Heart right ventricle (tissue), 16 donors: ENCODE measurements at regions not wholly inside any gene's neighbourhood (a gene's known extent, or its start where the extent isn't known, plus 50 kb on each side); places are given as distances from the start of the nearest gene placed in this dataset.

Experiments
- ATAC-seq, 8 donors: fragments of 200-7000 bp; cut with Tn5 transposase; one replicate each; pipeline ENCODE4 v1.9.1; 2020; ENCODE audit warnings: mild to moderate bottlenecking in 8 of 8, moderate library complexity in 8 of 8, moderate number of reproducible peaks in 1 of 8
- DNase-seq, 2 donors: peaks; one replicate each; pipeline ENCODE4 v3.0.0-alpha.2; 2020
- H3K27ac ChIP-seq, 10 donors: fragments of 200-600 bp; sonication (generic) in 2 of 10; one replicate each; pipeline versions ENCODE4 v1.5.0 to v1.8.0; 2020 to 2022; ENCODE audit warnings: mild to moderate bottlenecking in 3 of 10
- H3K27me3 ChIP-seq, 7 donors: fragments of 200-600 bp; one replicate each; pipeline ENCODE4 v1.8.0; 2021 to 2022; ENCODE audit warnings: mild to moderate bottlenecking in 2 of 7
- H3K36me3 ChIP-seq, 9 donors: fragments of 200-600 bp; sonication (generic) in 1 of 9; one replicate each; pipeline versions ENCODE4 v1.5.0 to v1.8.0; 2020 to 2022; ENCODE audit warnings: mild to moderate bottlenecking in 2 of 9
- H3K4me1 ChIP-seq, 9 donors: fragments of 200-600 bp; sonication (generic) in 1 of 9; one replicate each; pipeline versions ENCODE4 v1.5.0 to v1.8.0; 2020 to 2022; ENCODE audit warnings: mild to moderate bottlenecking in 4 of 9
- H3K4me3 ChIP-seq, 10 donors: fragments of 200-600 bp; sonication (generic) in 2 of 10; one replicate each; pipeline versions ENCODE4 v1.5.0 to v1.8.0; 2020 to 2022; ENCODE audit warnings: mild to moderate bottlenecking in 7 of 10, moderate library complexity in 2 of 10
- H3K9me3 ChIP-seq, 11 donors: fragments of 200-600 bp in 10 of 11; sonication (generic) in 2 of 11; one replicate each; pipeline versions ENCODE4 v1.5.0 to v1.8.0; 2013 to 2022; ENCODE audit warnings: mild to moderate bottlenecking in 2 of 11, control low read depth in 1 of 11, moderate library complexity in 1 of 11
- WGBS, 2 donors: extraction: QIAGEN DNeasy Blood & Tissue Kit; methylation state at CpG; one replicate each; pipeline ENCODE4 v1.1.7; 2013; ENCODE audit warnings: inconsistent platforms in 1 of 2; 5-methylcytosine and 5-hydroxymethylcytosine counted together
- intact Hi-C, 10 donors: fragments of 100-400 bp; cut with DNase I; formaldehyde crosslinking; loops; one replicate each; pipeline versions ENCODE4 v1.11.1 to v1.14.2; 2022
- TF ChIP-seq, protein P1 (sequence below), 9 donors: fragments of 200-600 bp; sonication (generic) in 2 of 9; IDR thresholded peaks; one replicate each; pipeline versions ENCODE4 v1.5.0 to v1.8.0; 2021 to 2022; ENCODE audit warnings: antibody characterized with exemption in 9 of 9, mild to moderate bottlenecking in 5 of 9, moderate library complexity in 1 of 9
- donor health status: Arrhythmogenic right ventricular cardiomyopathy.
- donor health status: ischemic (EF 13 %, LVEDD 7.1; RV severe dilation, severe dysfunction).
- donor health status: healthy with polysubstance abuse.
- donor health status: DM: no; HTN: yes; CAD: no.
- donor health status: DM: no; HTN: no; CAD: no.
- donor health status: ischemic (EF 25% LVEDD 6.9; RV normal size, moderate dysfunction).
- donor health status: ischemic (EF 25% LVEDD 5.7; RV mildly dilated, moderate dysfunction).
- donor health status: healthy.
- donor health status: DM: yes; HTN: yes; CAD: no.
- donor health status: Ischemic cardiomyopathy.
- donor health status: ischemic (EF 35%, LVEDD 5.7; RV mildly dilated, moderate dysfunction).
- donor health status: nonischemic (EF 11% LVEDD 7.7; RV severe dilation, severe dysfunction).
- donor health status: DM: yes; HTN: yes; CAD: no.
- donor health status: PGD.
- donor health status: ischemic (EF 29% LVEDD 5.4; RV normal size, mild dysfunction).
- donor health status: nonischemic (EF 23%, LVEDD 6.1; RV moderate dilation, normal function).

DNA sequence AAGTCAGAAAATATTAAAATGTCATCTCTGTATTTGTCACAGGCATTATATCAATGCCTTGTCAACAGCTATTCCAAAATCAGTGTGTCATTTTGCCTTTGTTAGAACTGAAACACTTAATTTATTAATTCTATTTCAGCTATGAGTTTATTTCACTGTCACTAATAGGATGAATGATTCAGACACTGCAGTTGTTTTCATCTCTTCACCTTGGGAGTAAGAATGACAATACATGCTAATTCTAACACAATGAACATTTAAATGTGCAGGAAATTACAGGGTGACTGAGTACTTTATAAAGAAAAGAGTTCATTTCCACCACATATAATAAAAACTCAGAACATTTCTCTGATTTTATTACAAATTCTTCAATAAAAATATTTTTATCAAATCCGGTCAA is 109.7 kb downstream of the P2RY1 start:
- ATAC-seq (no peak), DNase-seq (no peak)
- H3K27me3 ChIP-seq, result no peaks in the 10 kb centered on the region
- WGBS, 2 donors, result 92 to 94% methylated on average over 1 of the region's 1 CpG
- no peaks in the 10 kb centered on the region for H3K36me3 ChIP-seq
- H3K27ac ChIP-seq, result no peak overlapping the region
- H3K4me3 ChIP-seq, result no peak overlapping the region
- H3K4me1 ChIP-seq, result peaks cover 0 to 7% (median 0%) of the 10 kb centered on the region in 9 donors
- TF ChIP-seq, protein P1, sequence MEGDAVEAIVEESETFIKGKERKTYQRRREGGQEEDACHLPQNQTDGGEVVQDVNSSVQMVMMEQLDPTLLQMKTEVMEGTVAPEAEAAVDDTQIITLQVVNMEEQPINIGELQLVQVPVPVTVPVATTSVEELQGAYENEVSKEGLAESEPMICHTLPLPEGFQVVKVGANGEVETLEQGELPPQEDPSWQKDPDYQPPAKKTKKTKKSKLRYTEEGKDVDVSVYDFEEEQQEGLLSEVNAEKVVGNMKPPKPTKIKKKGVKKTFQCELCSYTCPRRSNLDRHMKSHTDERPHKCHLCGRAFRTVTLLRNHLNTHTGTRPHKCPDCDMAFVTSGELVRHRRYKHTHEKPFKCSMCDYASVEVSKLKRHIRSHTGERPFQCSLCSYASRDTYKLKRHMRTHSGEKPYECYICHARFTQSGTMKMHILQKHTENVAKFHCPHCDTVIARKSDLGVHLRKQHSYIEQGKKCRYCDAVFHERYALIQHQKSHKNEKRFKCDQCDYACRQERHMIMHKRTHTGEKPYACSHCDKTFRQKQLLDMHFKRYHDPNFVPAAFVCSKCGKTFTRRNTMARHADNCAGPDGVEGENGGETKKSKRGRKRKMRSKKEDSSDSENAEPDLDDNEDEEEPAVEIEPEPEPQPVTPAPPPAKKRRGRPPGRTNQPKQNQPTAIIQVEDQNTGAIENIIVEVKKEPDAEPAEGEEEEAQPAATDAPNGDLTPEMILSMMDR (IDR thresholded peaks at IDR 0.05), result no peak
- H3K9me3 ChIP-seq, result no peaks in the 10 kb centered on the region
- intact Hi-C loops, result no loop called here

DNA sequence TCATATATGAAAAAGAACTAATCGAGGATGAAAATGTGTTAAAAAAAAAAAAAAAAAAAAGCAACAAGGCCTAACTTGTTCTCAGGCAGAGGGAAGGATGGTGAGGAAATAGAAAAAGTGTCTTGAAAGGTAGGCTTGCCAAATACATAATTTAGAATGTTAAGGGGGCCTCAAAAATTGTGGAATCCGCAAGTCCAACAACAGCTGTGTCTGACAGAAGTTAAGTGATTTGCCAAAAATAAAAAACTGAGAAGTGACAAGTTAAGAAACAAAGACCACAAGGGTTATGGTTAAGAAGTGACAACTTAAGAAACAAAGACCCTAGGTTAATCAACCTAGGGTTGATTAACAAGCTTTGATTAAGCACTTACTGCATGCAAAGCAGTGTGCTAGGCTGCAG is 110.6 kb downstream of the P2RY1 start:
- Histone ChIP-seq H3K9me3 (no peaks in the 10 kb centered on the region), H3K27ac (no peak overlapping the region), H3K4me1 (peaks cover 0 to 7% (median 0%) of the 10 kb centered on the region in 9 donors), H3K36me3 (no peaks in the 10 kb centered on the region), H3K4me3 (no peak overlapping the region), H3K27me3 (no peaks in the 10 kb centered on the region)
- TF ChIP-seq, protein P1 (IDR thresholded peaks at IDR 0.05), result no peak
- 83 to 84% methylated on average over 2 of the region's 2 CpGs for WGBS, 2 donors
- no peak for DNase-seq
- intact Hi-C loops, result no loop called here
- ATAC-seq, result no peak

DNA sequence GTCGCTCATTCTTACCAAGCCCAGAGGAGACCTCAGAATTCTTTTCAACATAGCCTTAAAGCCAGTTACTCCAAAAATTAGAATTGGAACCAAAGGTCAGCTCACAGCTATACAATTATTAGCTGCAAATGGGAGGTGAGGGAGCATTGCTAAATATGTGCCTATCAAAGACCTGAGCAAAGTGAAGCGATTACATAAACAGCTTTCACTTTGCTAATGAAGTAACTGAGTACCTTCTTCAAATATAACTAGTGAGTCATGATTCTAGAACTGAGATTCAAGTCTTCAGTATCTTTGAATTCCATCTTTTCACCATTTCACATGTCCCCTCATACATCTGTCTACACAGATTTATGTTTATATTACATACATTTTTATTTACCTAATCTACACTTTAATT is 122.6 kb downstream of the P2RY1 start:
- TF ChIP-seq, protein P1 (IDR thresholded peaks at IDR 0.05), result no peak
- Histone ChIP-seq H3K4me1 (no peaks in the 10 kb centered on the region), H3K4me3 (no peak overlapping the region), H3K27ac (no peak overlapping the region), H3K27me3 (no peaks in the 10 kb centered on the region), H3K9me3 (no peaks in the 10 kb centered on the region), H3K36me3 (no peaks in the 10 kb centered on the region)
- intact Hi-C loops, result loop anchor here in 1 of 10 donors (5.0 kb wide), 1 partner anchor 260 kb away; no protein-coding TSS in a partner anchor
- ATAC-seq, result no peak
- DNase-seq, result no peak
- 97 to 98% methylated on average over 2 of the region's 2 CpGs for WGBS, 2 donors

DNA sequence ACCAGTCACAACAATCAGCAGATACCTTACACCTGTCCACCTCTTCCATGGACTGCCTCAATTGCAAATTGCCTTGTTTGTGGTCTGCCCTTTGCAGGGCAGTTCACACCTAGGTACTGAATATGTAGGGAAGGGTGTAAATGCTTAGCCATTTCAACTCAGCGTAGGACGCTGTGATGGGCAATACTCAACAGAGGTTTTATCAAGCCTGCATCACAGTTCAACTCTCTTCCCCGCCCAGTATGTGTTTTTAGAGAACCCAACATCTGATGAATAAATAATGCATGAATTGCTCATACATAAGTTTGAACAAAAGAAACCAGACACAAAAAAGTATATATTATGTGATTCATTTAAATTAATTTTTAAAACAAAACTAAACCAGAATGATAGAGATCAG is 124.4 kb downstream of the P2RY1 start:
- ATAC-seq (no peak), DNase-seq (no peak)
- H3K27ac ChIP-seq, result no peak overlapping the region
- H3K36me3 ChIP-seq, result no peaks in the 10 kb centered on the region
- no peaks in the 10 kb centered on the region for H3K9me3 ChIP-seq
- TF ChIP-seq, protein P1 (IDR thresholded peaks at IDR 0.05), result no peak
- no peak overlapping the region for H3K4me3 ChIP-seq
- 74 to 84% methylated on average over 3 of the region's 3 CpGs for WGBS, 2 donors
- intact Hi-C loops, result loop anchor here in 1 of 10 donors (5.0 kb wide), 1 partner anchor 262 kb away; no protein-coding TSS in a partner anchor
- H3K4me1 ChIP-seq, result no peaks in the 10 kb centered on the region
- no peaks in the 10 kb centered on the region for H3K27me3 ChIP-seq
